Aorta (tissue), 5 donors: ENCODE measurements at regions not wholly inside any gene's neighbourhood (a gene's known extent, or its start where the extent isn't known, plus 50 kb on each side); places are given as distances from the start of the nearest gene placed in this dataset.
"Not testable (repeated sequence)": the region's sequence is repeated elsewhere in the genome, so short reads cannot be mapped to it uniquely, and the experiment has no call there.

ENCODE experiments used
- ATAC-seq: fragments of 200-7000 bp; cut with Tn5 transposase; one replicate; pipeline ENCODE4 v1.9.1; 2022; ENCODE audit warnings: moderate library complexity; ENCODE audit not compliant: low FRiP score
- DNase-seq, 2 donors: peaks; one replicate each; pipeline ENCODE4 v3.0.0-alpha.2; 2020
- H3K27ac ChIP-seq, 2 donors: one replicate each; pipeline ENCODE4 v1.5.1; 2013; ENCODE audit warnings: low read length in 2 of 2, mild to moderate bottlenecking in 2 of 2, moderate library complexity in 2 of 2, control low read depth in 1 of 2, inconsistent platforms in 1 of 2, low read depth in 1 of 2
- H3K27me3 ChIP-seq, 2 donors: one replicate each; pipeline ENCODE4 v1.6.1; 2013; ENCODE audit warnings: control low read depth in 1 of 2, low read length in 1 of 2, mild to moderate bottlenecking in 1 of 2, moderate library complexity in 1 of 2; ENCODE audit not compliant: insufficient read depth in 2 of 2, control insufficient read depth in 1 of 2
- H3K36me3 ChIP-seq, 2 donors: one replicate each; pipeline ENCODE4 v1.6.1; 2013; ENCODE audit warnings: control low read depth in 1 of 2, low read length in 1 of 2, mild to moderate bottlenecking in 1 of 2; ENCODE audit not compliant: insufficient read depth in 2 of 2, control insufficient read depth in 1 of 2
- H3K4me1 ChIP-seq, 2 donors: one replicate each; pipeline ENCODE4 v1.6.1; 2013; ENCODE audit warnings: low read length in 2 of 2, control low read depth in 1 of 2, mild to moderate bottlenecking in 1 of 2, moderate library complexity in 1 of 2; ENCODE audit not compliant: insufficient read depth in 2 of 2, control insufficient read depth in 1 of 2
- H3K4me3 ChIP-seq, 2 donors: one replicate each; pipeline ENCODE4 v1.5.1; 2013; ENCODE audit warnings: low read length in 2 of 2, control low read depth in 1 of 2, mild to moderate bottlenecking in 1 of 2
- H3K9me3 ChIP-seq: one replicate; pipeline ENCODE4 v1.6.1; 2013; ENCODE audit warnings: mild to moderate bottlenecking, low read length; ENCODE audit not compliant: control insufficient read depth
- WGBS, 2 donors: extraction: QIAGEN DNeasy Blood & Tissue Kit; methylation state at CpG; one replicate each; pipeline ENCODE4 v1.1.7; 2013; 5-methylcytosine and 5-hydroxymethylcytosine counted together
- intact Hi-C, 2 donors: fragments of 100-400 bp; cut with DNase I; formaldehyde crosslinking; loops; one replicate each; pipeline versions ENCODE4 v1.14.2 to v1.15.0; 2022
- donor health status: healthy with polysubstance abuse.
- donor health status: Bipolar disorder and iron deficiency.
- donor health status: DM: no; HTN: no; CAD: no.
- donor health status: DM: no; HTN: no; CAD: no.
- donor health status: DM: yes; HTN: yes; CAD: no.

DNA sequence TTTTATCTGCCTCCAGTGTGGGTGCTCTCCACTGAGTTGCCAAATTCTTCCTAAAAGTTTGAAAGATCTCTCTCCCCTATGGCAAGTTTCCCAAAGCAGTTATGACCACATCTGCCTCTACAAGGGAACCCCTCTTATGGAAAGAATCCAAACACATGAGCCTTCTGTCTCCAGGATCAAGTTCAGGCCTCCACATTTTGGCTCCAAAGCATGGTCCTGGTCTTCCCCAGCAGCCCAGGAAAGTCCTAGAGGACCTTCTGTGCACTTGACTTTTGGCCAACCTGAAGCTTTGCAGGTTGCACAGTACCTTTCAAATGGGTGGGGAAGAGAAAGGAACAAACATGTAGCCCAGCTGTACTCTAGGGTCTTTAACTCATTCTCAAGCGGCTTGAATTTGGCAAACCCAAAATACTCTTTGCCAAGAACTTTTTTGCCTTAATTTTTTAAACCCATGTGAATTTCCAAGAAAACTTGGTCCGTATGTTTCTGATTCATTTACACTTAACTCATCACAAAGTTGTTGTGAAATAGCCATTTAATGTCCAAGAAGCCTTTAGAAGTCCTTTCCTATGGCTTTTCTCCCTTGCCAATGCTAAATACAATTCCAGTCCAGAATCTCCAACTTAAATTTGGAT, 240.1 kb upstream of the TBX18 start:
- DNase-seq, result no peak
- H3K36me3 ChIP-seq, result no peaks in the 10 kb centered on the region
- no peaks in the 10 kb centered on the region for H3K9me3 ChIP-seq
- H3K27me3 ChIP-seq, result no peaks in the 10 kb centered on the region
- no peak overlapping the region for H3K27ac ChIP-seq
- H3K4me1 ChIP-seq, result no peaks in the 10 kb centered on the region
- H3K4me3 ChIP-seq, result no peak overlapping the region
- peak; percentile 36 for ATAC-seq
- WGBS, 2 donors, result 62 to 69% methylated on average over 2 of the region's 2 CpGs
- intact Hi-C loops, result no loop called here

- 82 to 86% methylated on average over 3 of the region's 3 CpGs for WGBS, 2 donors
- H3K36me3 ChIP-seq, result no peaks in the 10 kb centered on the region
- DNase-seq (no peak), ATAC-seq (no peak)
- H3K9me3 ChIP-seq, result no peaks in the 10 kb centered on the region
- no peaks in the 10 kb centered on the region for H3K27me3 ChIP-seq
- intact Hi-C loops, result no loop called here
- H3K4me3 ChIP-seq, result no peak overlapping the region
- H3K27ac ChIP-seq, result no peak overlapping the region
- no peaks in the 10 kb centered on the region for H3K4me1 ChIP-seq
Measured at GRCh38 chr6:85002847-85003246, 238.4 kb upstream of the TBX18 start.

DNA sequence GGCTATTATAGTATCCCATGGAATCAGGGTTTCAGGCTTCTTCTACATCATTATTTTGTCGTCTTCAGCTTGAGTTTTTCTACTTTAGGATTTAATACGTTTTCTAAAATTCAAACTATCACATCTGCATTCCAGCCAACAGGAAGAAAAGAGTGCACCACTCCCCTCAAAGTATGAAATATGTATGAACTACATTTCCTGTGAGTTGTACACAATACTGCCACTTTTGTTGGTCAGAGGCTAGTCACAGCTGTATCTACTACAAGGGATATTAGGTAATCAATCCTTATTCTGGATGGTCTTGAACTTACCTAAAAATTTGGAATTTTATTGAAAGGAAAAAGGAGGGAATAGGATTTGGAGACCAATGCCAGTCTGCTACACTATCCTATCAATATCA, 235.6 kb upstream of the TBX18 start:
- Histone ChIP-seq H3K36me3 (no peaks in the 10 kb centered on the region), H3K27ac (no peak overlapping the region), H3K4me3 (no peak overlapping the region), H3K9me3 (no peaks in the 10 kb centered on the region), H3K27me3 (no peaks in the 10 kb centered on the region), H3K4me1 (no peaks in the 10 kb centered on the region)
- intact Hi-C loops, result no loop called here
- 64 to 76% methylated on average over 2 of the region's 2 CpGs for WGBS, 2 donors
- ATAC-seq (no peak), DNase-seq (no peak)

DNA sequence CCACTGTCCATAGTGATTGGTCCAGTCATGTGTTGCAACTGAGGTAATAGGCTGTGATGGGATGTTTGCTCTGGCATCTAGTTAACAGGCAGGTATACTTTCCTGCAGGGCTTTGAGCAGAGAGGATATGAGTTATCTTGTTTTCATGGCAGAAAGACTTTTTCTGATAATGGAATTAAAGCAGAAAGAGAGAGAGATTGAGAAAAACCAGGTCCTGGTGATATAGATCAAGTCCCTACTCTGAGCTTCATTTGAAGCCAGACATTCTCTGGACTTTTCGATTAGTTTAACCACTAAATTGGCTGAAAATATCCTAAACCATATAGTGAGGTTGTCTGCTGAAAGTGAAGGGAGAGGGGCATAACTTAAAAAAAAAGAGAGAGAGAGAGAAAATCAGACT, 233.8 kb upstream of the TBX18 start:
- DNase-seq (no peak), ATAC-seq (no peak)
- H3K9me3 ChIP-seq, result no peaks in the 10 kb centered on the region
- WGBS, 2 donors, result 1 to 39% methylated on average over 1 of the region's 1 CpG
- no peak overlapping the region for H3K27ac ChIP-seq
- no peaks in the 10 kb centered on the region for H3K4me1 ChIP-seq
- no peaks in the 10 kb centered on the region for H3K36me3 ChIP-seq
- intact Hi-C loops, result no loop called here
- no peak overlapping the region for H3K4me3 ChIP-seq
- no peaks in the 10 kb centered on the region for H3K27me3 ChIP-seq

DNA sequence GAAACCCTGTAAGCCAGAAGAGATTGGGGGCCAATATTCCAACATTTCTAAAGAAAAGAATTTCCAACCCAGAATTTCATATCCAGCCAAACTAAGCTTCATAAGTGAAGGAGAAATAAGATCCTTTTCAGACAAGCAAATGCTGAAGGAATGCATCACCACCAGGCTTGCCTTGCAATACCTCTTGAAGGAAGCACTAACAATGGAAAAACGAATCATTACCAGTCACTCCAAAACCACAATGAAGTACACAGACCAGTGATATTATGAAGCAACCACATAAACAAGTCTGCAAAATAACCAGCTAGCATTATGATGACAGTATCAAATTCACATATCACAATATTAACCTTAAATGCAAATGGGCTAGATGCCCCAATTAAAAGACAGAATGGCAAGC, 224.4 kb upstream of the TBX18 start:
- DNase-seq, H3K27ac ChIP-seq, H3K27me3 ChIP-seq, H3K4me3 ChIP-seq, ATAC-seq, H3K36me3 ChIP-seq, H3K9me3 ChIP-seq, intact Hi-C loops, H3K4me1 ChIP-seq: not testable (repeated sequence)
- WGBS, 2 donors, result 66 to 74% methylated on average over 1 of the region's 1 CpG

DNA sequence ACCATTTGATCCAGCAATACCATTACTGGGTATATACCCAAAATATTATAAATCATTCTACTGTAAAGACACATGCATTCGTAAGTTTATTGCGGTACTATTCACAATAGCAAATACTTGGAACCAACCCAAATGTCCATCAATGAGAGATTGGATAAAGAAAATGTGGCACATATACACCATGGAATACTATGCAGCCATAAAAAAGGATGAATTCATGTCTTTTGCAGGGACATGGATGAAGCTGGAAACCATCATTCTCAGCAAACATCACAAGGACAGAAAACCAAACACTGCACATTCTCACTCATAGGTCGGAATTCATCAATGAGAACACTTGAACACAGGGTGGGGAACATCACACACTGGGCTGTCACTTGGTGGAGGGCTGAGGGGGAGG, 221.1 kb upstream of the TBX18 start:
- ATAC-seq, H3K36me3 ChIP-seq, DNase-seq, intact Hi-C loops, H3K9me3 ChIP-seq, H3K4me1 ChIP-seq, H3K27me3 ChIP-seq, H3K27ac ChIP-seq, H3K4me3 ChIP-seq: not testable (repeated sequence)
- 95 to 98% methylated on average over 3 of the region's 3 CpGs for WGBS, 2 donors

GRCh38 chr6:84979541-84979940, 215.1 kb upstream of the TBX18 start:
- Histone ChIP-seq H3K9me3 (peaks cover 2% of the 10 kb centered on the region), H3K4me3 (no peak overlapping the region), H3K27me3 (no peaks in the 10 kb centered on the region), H3K36me3 (no peaks in the 10 kb centered on the region), H3K4me1 (no peaks in the 10 kb centered on the region), H3K27ac (no peak overlapping the region)
- ATAC-seq, result no peak
- WGBS, 2 donors, result 2 to 7% methylated on average over 1 of the region's 1 CpG
- no peak for DNase-seq
- intact Hi-C loops, result no loop called here

GRCh38 chr6:84977363-84977705, 212.9 kb upstream of the TBX18 start:
- intact Hi-C loops, result no loop called here
- Histone ChIP-seq H3K27ac (no peak overlapping the region), H3K9me3 (peaks cover 4% of the 10 kb centered on the region), H3K4me1 (no peaks in the 10 kb centered on the region), H3K4me3 (no peak overlapping the region), H3K27me3 (no peaks in the 10 kb centered on the region), H3K36me3 (no peaks in the 10 kb centered on the region)
- ATAC-seq (no peak), DNase-seq (no peak)
- 38 to 56% methylated on average over 1 of the region's 1 CpG for WGBS, 2 donors

DNA sequence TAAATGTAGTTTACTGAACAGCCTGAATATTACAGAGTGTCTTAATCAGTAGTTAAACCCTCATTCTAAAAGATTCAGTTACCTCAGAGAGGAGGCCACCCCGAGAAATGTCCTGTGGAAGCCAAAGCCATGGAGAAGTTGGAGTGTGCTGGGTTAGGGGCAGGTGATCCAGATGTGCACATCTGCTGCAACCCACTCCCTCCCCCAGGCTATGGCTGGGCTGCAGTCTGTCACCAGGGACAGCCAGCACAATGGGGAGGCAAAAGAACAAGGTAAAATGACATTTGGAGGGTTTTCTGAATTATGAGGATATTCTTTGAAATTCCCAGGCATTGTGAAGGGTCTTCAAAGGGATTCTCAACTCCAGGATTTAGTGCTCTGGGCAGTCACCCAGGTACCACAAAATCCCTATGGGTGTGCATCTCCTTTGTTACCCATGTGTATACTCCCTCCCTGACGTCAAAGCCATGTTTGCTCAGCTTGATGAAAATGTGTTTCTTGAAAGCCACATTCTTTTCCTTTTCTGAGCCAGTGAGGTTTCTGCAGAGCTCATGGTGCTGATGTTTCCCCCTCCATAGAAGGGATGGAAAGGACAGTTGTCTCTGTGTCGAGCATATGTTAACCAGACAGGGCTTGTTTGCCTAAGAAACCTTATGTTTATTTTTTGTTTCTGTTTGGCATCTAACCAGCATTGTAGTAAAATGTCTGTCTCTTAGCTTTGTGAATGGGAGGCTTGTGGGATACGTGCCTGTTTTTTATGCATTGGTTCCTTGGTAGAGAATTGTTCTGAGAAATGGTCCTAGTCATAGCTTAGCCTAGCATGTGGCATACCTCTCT, 212.3 kb upstream of the TBX18 start:
- H3K36me3 ChIP-seq, result no peaks in the 10 kb centered on the region
- WGBS, 2 donors, result 43 to 45% methylated on average over 4 of the region's 4 CpGs
- ATAC-seq (no peak), DNase-seq (no peak)
- intact Hi-C loops, result no loop called here
- H3K4me1 ChIP-seq, result no peaks in the 10 kb centered on the region
- no peak overlapping the region for H3K4me3 ChIP-seq
- peaks cover 4% of the 10 kb centered on the region for H3K9me3 ChIP-seq
- no peak overlapping the region for H3K27ac ChIP-seq
- H3K27me3 ChIP-seq, result no peaks in the 10 kb centered on the region
